ENCODE measurements at regions not wholly inside any gene's neighbourhood (a gene's known extent, or its start where the extent isn't known, plus 50 kb on each side); places are given as distances from the start of the nearest gene placed in this dataset.

DNA sequence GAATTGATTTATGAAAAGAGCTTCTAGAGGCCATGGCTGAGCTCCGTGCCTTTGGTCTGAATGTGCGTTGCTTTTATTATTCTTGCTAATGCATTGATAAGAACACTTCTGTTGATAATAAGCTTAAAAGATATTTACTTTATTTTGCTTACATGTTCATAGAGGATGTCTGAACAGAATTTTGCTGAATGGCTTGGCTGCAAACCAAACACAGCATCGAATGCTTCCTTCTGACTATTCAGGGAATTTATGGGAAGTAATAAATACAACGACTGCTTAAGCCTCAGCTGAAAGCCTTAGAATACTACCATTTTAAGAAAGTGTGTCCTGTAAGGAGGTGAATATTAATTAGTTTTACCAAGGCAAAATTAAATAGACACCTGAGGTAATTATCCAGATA lies 643.5 kb upstream of the POT1 start:
- no peak for TF ChIP-seq POLR2A (IDR thresholded peaks at IDR 0.05)
- TF ChIP-seq, protein P1, sequence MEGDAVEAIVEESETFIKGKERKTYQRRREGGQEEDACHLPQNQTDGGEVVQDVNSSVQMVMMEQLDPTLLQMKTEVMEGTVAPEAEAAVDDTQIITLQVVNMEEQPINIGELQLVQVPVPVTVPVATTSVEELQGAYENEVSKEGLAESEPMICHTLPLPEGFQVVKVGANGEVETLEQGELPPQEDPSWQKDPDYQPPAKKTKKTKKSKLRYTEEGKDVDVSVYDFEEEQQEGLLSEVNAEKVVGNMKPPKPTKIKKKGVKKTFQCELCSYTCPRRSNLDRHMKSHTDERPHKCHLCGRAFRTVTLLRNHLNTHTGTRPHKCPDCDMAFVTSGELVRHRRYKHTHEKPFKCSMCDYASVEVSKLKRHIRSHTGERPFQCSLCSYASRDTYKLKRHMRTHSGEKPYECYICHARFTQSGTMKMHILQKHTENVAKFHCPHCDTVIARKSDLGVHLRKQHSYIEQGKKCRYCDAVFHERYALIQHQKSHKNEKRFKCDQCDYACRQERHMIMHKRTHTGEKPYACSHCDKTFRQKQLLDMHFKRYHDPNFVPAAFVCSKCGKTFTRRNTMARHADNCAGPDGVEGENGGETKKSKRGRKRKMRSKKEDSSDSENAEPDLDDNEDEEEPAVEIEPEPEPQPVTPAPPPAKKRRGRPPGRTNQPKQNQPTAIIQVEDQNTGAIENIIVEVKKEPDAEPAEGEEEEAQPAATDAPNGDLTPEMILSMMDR (IDR thresholded peaks at IDR 0.05) = no peak

Data from adrenal gland (tissue), 5 donors.